NCI-H1930 (cell line): ENCODE measurements at regions not wholly inside any gene's neighbourhood (a gene's known extent, or its start where the extent isn't known, plus 50 kb on each side); places are given as distances from the start of the nearest gene placed in this dataset.
"Not testable (repeated sequence)": the region's sequence is repeated elsewhere in the genome, so short reads cannot be mapped to it uniquely, and the experiment has no call there.

Experiments used
- DNase-seq, 2 experiments: peaks; one replicate each; lab custom pipeline; 2025; lab: John Stamatoyannopoulos, UW

DNA sequence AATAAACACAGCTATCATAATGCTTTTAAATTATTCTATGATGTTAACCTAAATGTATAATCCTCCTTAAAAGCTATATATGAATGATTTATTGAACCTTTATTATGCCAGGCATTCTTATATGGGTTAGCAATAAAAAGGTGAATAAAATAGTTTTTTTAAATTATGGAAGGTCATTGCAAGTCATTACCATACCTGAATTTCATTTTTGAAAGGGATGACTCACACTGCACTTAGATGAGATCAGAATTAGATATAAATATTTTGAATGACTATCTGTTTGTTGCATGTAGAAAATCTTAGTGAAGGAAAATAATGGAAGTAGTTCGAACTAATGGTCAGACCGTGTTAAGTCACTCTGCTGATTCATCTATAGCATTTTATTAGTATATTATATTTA is 822.3 kb downstream of the LUZP2 start:
- no peak for DNase-seq

DNA sequence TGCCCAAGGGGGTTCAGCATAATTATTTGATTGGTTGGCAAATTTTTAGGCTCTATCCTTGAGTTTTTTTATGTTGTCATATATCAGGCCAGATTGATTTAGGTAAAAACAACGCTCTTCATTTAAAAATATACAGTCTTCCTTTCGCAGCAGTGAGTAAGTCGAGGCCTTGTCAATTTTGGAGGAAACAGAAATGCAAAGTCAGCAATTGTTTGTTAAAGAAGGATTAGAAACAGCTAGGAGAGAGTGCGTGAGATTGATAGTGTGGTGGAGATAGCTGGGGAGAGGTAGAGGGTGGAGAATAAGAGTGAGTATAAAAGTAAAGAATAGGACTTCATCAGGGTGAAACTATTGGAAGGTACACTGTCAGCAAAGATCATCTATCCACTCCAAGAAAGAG is 830.8 kb downstream of the LUZP2 start:
- no peak for DNase-seq

DNA sequence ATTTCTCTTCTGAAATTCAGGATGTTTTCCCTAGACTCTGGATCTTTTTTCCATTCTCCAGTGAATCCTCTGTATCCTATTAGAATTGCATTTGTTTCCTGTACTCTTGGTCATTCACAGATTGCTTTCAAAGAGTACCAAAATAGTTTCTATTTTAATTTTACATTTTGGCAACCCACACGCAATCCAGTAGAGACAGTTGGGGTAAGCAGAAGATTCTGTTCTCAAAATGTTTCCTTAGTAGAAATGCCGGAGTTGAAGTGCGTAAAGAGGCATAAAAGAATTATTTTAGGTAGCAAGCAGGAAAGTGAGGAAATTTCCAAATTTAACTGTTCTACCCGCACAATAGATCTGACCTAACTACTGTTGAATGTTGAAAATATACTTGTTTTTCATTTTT is 842.4 kb downstream of the LUZP2 start:
- no peak for DNase-seq

DNA sequence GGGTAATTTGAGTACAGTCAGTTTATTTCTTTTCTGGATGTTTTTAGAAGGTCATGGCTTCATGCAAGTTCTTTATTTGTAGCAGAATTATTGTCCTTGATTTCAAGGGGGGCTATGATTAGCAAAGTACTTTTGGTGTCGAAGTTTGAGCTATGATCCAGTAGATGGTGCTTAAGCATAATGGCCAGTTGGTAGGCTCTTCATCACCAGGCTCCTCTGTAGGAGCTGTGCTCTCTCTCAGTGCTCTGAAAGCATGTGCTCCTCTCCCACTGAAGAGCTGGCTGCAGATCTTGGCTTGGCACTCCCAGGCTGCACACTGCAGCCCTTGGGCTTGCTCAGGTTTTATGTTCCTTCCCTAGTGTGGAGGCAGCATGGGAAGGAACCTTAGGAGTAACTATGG is 852.7 kb downstream of the LUZP2 start:
- DNase-seq, result no peak

DNA sequence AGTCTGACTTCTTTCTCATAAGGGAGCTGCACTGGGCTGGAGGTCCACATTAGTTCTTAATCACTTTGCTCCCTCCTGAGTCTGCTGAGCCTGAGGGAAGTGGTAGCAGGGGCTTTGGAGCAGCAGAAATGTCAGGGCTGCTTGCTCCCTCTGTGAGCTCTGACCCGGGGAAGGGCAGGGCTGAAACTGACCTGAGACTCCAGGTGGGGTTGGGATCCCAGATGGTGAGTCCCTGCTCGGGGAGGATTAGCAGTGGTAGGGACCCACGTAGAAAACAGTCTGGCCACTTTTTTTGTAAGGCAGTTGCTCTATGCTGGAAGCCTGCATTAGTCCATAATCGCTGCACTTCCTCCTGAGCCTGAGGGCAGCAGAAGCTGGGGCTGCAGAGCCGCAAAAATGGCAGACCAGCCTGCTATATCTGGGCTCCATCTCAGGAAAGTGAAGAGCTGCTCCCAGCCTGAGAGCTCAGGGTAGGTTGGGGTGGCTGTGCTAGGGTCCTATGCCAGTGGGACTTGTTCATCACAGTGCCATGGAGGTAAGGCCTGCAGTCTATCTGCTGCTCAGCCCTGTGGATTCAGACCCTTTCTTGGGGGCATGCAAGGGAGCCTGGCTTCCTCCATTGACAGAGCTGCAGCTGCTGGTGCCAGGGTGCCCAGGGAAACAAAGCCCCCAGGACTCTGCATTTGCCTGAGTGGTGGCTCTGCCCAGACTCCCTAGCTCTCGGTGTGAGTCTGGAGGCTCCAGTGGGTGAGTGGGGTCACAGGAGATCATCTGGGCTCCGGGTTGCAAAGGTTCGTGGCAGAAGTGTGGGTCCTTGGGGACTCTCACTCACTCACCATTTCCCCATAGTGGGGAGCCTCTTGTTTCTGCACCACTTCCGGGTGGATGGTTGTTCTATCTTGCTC is 854.3 kb downstream of the LUZP2 start:
- DNase-seq, result no peak

DNA sequence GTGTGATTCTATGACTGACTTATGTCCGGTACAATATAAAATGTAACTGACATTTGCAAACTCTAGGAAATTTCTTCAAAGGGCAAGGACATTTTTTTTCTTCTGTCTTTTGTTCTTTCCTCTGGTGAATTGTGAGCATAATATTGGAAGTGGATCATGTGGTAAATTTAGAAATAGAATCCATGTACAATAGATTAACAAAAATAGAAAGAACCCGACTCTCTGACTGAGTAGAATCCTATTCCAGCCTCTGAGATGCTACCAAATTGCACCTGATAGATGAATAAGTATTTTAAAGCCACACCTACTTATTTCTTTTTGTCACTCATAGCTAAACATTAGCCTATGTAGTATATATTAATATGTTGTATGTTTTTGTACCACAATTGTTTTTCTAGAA is 860.3 kb downstream of the LUZP2 start:
- no peak for DNase-seq

DNA sequence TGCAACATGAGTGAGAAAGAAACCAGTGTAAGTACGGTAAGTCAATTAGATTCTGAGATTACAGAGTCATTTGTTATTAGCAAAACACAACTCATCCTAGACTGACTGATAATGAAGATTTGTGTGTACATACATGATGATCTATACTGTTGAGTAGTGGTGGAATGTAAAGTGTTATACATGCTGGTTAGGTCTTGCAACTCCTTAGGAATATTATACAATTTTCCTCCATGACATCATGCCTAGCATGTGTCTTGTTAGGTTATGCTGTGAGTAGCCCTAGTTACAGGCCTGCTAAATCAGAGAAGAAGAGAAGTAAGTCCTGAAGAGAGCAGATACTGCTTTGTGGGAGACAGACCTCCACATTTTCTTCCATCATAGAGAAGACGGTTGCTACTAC is 880.6 kb downstream of the LUZP2 start:
- no peak for DNase-seq

DNA sequence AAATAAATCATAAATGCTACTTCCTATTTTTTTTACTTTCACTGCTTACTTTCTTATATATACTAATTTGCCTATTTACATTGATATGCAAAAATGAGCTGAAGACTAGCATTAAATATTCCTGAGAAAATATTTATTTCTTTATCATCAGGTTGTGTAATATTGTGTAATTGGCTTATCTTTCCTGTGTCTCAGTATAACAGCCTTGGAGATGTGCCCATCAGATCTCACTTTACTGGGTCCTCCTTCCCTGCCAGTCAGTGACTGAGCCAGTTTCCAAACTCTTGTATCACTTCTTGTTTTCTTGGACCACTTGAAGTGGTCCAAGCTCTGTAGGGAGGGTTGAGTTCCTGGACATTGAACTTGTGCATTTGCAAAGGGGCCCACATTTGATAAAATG is 900.0 kb downstream of the LUZP2 start:
- DNase-seq, result no peak

DNA sequence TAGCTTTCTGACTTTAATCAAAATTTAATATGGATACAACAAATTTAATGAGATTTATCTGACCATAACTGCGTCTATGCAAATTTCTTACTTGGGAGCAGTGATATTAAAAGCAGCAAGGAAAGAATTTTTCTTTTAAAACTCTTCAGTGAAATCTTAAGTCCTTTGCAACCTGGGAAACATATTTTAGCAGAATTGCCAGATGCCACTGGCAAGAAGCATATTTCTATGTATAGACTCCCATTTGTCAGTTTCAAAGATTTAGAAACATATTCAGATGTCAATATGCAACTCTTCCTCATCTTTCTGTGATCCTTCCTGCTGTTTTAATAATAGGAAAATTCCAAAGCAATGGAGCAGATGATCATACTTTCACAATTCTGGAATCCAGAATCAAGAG is 911.3 kb downstream of the LUZP2 start:
- DNase-seq, result no peak

DNA sequence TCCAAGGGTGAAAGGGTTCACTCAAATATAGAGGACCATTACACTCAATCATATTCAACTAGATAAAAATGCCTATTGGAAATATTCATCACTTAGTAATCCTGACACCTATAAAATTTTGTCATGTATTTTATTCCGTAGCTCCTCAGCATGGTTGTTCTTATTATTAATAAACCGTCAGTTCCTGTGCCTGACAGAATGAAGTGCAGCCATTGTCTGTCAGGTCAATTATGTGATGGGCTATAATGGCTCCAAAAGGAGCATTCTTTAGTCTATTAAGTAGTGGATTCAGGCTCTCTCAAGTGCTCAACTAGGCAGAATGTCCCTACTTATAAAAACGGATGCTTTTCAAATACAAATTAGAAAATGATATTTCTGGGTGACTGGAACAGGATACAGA is 916.1 kb upstream of the ANO3 start:
- no peak for DNase-seq

DNA sequence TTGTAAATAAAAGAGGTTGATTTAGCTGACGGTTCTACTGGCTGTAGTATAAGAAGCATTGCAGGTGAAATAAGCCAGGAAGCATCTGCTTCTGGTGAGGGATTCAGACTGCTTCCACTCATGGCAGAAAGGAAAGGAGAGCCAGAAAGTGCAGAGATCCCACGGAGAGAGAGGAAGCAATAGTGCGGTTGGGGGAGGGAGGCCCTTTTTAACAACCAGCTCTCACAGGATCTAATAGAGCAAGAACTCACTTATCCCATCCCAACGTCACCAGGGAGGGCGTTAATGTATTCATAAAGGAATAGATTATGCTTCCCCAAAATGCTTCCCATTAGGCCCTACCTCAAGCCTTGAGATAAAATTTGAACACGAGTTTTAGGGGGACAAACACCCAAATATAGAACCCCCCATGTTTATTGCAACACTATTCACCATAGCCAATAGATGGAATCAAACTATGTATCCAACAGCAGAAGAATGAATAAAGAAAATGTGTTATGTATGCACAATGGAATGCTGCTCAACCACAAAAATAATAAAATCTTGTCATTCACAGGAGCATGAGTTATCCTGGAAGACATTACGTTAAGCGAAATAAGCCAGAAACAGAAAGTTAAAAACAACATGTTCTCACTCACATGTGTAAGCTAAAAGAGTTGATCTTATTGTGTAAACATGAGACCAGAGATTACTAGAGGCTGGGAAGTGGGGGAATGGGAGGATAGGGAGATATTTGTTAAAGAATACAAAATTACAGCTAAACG is 908.3 kb upstream of the ANO3 start:
- no peak for DNase-seq

DNA sequence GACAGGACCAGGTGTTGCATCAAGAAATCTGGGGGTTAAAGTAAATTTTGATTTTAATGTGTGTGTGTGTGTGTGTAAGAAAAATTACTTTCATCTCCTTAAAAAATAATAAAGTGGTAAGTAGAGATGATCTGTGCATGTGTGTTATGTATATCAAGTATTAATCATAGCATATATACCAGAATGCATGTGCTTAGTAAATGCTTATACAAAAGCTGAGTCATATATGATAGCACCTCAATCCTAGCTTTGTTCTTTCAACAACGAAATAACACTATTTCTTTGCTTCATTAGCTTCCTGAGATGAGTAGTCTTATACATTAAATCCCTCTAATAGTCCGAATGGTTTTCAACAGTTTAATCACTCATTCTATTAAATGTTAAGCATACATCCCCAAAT is 899.6 kb upstream of the ANO3 start:
- no peak for DNase-seq

DNA sequence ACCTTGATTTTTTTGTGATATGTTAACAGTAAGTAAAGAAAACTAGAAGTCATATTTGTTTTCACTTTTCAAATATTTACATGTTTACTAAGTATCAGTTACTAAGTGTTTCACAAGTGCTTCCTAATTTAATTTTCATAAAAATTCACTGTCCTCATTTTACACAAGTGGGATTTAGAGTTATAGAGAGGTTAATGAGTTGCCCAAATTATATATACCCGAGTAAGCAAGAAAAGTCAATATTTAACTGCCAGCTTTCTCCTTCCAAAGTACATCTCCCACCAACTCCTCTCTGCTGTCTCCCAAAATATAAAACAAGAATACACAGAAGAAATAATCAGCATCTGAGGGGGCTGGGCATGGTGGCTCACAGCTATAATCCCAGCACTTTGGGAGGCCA is 896.7 kb upstream of the ANO3 start:
- no peak for DNase-seq

DNA sequence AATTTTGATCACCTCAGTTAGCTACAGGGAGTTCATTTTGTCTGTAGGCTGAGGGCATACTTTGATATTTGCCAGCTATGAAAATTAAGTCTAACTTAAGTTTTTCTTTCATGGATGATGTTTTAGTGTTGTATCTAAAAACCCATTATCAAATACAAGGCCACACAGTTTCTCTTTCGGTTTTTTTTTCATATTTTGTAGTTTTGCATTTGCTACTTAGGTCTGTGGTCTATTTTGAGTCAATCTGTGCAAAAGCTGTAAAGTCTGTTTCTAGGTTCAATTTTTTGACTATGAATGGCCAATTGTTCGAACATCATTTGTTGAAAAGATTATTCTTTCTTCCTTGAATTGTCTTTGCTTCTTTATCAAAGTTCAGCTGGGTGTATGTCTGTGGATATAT is 895.6 kb upstream of the ANO3 start:
- no peak for DNase-seq

DNA sequence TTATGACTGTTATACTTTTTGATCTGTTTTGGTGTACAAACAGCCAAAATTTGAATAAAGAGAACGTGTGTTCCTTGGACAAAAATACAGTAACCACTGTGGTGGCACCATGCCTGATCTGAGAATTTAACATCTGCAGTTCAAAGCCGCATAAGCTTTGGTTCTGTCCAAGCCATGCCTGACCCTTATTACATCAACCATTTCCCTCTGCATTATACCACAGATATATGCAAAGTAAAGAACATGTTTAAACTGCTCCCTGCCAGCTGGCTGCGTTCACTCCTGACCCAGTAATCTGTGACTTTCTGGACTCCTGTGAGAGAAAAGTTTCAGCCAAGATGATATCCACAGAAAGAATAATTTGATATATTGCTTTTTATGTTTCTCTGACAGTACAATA is 890.5 kb upstream of the ANO3 start:
- no peak for DNase-seq

DNA sequence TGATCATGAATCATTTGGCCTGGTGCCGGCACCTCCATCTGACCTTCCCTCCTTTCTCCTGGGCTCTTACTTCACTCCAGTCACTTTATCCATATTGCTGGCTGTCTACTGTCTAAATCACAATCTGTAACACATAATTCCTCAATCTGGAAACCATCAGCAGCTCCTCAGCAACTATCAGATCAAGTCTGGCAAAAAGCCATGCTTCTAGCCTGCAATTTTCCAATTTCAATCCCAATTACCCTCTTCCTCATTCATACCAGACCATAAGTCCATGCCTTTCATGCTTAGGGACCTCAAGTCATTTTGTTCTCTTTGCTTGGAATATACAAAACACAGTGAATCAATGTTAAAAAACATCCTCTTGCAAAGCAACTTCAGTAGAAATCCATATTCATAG is 882.8 kb upstream of the ANO3 start:
- no peak for DNase-seq

DNA sequence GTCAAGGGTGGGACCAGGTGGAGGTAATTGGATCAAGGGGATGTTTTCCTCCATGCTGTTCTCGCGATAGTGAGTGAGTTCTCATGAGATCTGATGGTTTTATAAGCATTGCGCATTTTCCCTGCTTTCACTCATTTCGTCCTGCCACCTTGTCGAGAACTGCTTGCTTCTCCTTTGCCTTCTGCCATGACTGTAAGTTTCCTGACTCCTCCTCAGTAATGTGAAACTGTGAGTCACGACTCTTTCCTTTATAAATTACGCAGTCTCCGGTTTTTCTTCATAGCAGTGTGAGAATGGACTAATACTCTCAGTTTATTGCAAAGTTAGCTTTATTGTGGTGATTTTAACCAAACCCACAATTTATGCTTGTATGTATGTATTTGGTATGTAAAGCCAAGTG is 878.5 kb upstream of the ANO3 start:
- no peak for DNase-seq

DNA sequence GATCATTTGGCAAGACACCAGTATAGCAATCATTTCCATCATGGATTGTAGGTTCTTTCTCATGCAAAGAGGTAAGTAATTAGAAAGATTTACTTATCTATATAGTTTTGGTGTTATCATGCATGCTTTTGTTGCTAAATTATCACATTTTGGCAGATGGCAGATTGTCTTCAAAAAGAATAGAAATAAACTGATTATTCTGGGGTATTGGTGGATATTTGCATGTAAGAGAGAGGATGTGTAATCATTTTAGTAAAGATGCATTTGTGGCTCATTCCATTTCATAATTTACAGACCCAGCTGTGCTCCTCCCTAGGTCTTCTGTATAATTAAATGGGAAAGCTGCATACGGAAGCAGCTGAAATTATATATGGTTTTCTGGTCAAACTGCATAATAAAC is 875.7 kb upstream of the ANO3 start:
- DNase-seq, result no peak

DNA sequence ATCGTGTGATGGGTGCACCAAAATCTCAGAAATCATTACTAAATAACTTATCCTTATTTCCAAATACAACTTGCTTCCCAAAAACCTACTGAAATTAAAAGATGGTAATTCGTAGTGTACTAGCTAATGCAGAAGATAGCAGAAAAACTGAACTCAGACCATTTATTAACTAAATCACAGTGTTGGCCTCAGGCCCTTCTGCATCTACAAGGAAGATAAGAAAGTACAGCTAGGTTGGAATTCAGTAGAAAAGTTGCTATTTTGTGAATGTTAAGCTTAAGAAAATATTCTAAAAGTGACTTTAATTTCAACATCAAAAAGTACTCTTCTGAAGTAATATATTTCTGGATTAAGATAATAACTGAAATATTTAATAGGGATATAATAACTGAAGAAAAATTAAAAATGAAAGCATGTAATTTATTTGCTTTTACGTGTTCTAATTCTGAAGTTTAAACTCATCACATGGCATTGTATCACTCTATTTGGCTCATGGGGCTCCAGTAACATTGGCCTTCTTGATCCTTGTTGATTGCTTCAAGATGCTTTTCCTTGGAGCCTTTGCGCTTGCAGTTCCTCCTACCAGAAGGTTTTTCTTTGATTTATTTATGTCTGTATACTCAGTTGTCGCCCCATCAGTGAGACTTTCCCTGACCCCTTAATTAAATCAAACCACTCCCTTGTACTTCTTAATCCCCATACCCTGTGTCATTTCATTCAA is 847.9 kb upstream of the ANO3 start:
- DNase-seq, result no peak

DNA sequence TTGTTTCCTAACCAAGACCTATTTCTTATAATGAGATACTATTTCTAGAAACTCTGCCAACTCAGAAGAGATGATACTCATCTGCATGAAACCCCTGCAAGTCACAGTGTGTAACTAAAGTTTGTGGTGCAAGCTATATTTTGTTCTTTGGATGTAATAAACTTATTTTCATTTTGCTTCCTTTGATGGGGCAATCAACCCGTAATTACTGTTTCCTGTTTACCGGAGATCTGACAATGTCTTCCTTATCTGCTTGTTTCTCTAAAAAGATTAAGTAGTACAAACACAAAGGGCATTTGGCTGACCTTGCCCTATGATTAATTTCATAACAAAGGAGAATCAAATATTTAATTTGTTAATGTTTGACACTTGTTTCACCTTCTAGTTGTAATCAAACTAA is 846.6 kb upstream of the ANO3 start:
- DNase-seq, result no peak

DNA sequence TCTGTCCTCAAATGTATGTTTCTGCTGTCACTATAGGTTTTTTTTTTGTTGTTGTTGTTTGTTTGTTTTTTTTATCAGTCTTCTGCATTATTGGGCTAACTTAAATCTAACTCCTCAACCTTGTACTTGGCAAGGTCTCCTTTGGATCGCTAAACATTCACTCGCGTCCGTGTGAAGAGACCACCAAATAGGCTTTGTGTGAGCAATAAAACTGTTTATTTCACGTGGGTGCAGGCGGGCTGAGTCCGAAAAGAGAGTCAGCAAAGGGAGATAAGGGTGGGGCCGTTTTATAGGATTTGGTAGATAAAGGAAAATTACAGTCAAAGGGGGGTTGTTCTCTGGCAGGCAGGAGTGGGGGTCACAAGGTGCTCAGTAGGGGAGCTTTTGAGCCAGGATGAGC is 845.6 kb upstream of the ANO3 start:
- not testable (repeated sequence) for DNase-seq

DNA sequence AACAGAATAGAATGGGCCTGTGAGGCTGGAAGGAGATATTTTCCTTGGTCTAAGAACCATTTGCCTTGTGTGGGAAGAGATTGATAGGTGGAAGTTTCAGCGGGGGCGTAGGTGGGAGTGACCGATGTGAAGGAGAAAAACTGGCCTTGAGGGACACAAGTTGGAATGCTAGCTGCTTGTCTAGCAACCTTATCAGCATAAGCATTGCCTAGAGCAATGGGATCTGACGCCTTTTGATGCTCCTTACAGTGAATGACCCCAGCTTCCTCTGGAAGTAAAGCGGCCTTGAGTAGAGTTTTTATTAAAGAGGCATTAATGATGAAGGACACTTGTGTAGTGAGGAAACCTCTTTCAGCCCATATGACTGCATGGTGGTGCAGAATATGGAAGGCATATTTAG is 843.8 kb upstream of the ANO3 start:
- not testable (repeated sequence) for DNase-seq

DNA sequence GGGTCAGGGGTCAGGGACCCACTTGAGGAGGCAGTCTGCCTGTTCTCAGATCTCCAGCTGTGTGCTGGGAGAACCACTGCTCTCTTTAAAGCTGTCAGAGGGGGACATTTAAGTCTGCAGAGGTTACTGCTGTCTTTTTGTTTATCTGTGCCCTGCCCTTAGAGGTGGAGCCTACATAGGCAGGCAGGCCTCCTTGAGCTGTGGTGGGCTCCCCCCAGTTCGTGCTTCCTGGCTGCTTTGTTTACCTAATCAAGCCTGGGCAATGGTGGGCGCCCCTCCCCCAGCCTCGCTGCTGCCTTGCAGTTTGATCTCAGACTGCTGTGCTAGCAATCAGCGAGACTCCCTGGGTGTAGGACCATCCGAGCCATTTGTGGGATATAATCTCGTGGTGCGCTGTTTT is 830.5 kb upstream of the ANO3 start:
- DNase-seq, result not testable (repeated sequence)
